ENCODE measurements at regions not wholly inside any gene's neighbourhood (a gene's known extent, or its start where the extent isn't known, plus 50 kb on each side); places are given as distances from the start of the nearest gene placed in this dataset.

DNA sequence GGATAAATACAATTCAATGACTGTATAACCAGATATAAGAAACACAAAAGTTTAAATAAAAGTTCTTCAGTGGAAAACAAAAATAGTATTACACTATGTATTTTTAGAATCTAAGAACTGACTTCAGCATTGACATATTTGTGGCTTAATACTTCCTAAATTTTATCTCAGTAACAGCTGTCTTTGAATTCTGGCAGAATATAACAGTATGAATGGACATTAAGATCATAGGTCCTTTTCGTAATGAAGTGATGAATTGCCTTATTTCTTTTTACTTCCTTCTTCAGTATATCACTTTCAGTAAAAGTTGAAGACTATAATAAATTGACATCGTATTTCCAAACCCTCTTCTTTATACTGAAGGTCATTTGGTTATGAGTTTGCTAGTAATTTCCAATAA, 1030.0 kb downstream of the MRPL39 start:
- no peak for TF ChIP-seq TCF12 (IDR thresholded peaks at IDR 0.05; ENCODE audit: low read depth)
- TF ChIP-seq RAD21 (IDR thresholded peaks at IDR 0.05; ENCODE audit: low read depth): no peak
- TF ChIP-seq ZBTB7A (IDR thresholded peaks at IDR 0.05; ENCODE audit: low read depth): no peak
- no peak for TF ChIP-seq NFIC (IDR thresholded peaks at IDR 0.05)
- no peak for TF ChIP-seq CREB1 (IDR thresholded peaks at IDR 0.05; ENCODE audit: low read depth)

DNA sequence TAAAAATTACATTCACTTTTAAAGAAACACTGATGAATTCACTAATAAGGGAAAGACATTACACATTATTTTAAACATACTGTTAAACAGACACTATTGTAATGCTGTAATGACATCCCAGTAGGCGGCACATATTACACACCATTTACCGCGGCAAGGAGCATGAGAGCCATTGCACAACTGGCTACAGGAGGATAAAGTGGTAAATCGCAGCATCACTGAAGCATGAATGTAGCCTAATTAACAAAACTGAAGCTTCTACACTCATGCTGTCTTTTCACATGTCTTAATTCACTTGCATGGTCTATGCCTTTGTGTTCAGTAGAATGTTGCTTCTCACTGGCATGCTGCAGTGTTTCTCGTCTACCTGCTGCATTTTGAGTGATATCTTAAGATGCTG, 1046.0 kb downstream of the MRPL39 start:
- no peak for TF ChIP-seq CREB1 (IDR thresholded peaks at IDR 0.05; ENCODE audit: low read depth)
- no peak for TF ChIP-seq TAF1 (IDR thresholded peaks at IDR 0.05; ENCODE audit: low read depth)
- TF ChIP-seq RAD21 (IDR thresholded peaks at IDR 0.05; ENCODE audit: low read depth): no peak
- no peak for TF ChIP-seq CEBPB (IDR thresholded peaks at IDR 0.05)
- no peak for TF ChIP-seq TEAD4 (IDR thresholded peaks at IDR 0.05)
- TF ChIP-seq, protein P1, sequence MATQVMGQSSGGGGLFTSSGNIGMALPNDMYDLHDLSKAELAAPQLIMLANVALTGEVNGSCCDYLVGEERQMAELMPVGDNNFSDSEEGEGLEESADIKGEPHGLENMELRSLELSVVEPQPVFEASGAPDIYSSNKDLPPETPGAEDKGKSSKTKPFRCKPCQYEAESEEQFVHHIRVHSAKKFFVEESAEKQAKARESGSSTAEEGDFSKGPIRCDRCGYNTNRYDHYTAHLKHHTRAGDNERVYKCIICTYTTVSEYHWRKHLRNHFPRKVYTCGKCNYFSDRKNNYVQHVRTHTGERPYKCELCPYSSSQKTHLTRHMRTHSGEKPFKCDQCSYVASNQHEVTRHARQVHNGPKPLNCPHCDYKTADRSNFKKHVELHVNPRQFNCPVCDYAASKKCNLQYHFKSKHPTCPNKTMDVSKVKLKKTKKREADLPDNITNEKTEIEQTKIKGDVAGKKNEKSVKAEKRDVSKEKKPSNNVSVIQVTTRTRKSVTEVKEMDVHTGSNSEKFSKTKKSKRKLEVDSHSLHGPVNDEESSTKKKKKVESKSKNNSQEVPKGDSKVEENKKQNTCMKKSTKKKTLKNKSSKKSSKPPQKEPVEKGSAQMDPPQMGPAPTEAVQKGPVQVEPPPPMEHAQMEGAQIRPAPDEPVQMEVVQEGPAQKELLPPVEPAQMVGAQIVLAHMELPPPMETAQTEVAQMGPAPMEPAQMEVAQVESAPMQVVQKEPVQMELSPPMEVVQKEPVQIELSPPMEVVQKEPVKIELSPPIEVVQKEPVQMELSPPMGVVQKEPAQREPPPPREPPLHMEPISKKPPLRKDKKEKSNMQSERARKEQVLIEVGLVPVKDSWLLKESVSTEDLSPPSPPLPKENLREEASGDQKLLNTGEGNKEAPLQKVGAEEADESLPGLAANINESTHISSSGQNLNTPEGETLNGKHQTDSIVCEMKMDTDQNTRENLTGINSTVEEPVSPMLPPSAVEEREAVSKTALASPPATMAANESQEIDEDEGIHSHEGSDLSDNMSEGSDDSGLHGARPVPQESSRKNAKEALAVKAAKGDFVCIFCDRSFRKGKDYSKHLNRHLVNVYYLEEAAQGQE (IDR thresholded peaks at IDR 0.05; ENCODE audit: low read depth): no peak
- no peak for TF ChIP-seq FOXM1 (IDR thresholded peaks at IDR 0.05; ENCODE audit: borderline replicate concordance, low read depth)
- TF ChIP-seq, protein P2, sequence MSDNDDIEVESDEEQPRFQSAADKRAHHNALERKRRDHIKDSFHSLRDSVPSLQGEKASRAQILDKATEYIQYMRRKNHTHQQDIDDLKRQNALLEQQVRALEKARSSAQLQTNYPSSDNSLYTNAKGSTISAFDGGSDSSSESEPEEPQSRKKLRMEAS (IDR thresholded peaks at IDR 0.05): no peak
- no peak for TF ChIP-seq NFIC (IDR thresholded peaks at IDR 0.05)
- TF ChIP-seq YY1 (IDR thresholded peaks at IDR 0.05; ENCODE audit: low read depth): no peak
- no peak for TF ChIP-seq EP300 (IDR thresholded peaks at IDR 0.05; ENCODE audit: borderline replicate concordance)
- TF ChIP-seq TCF12 (IDR thresholded peaks at IDR 0.05; ENCODE audit: low read depth): no peak
- TF ChIP-seq ZBTB7A (IDR thresholded peaks at IDR 0.05; ENCODE audit: low read depth): no peak
- no peak for TF ChIP-seq EGR1 (IDR thresholded peaks at IDR 0.05)
- TF ChIP-seq, protein P3, sequence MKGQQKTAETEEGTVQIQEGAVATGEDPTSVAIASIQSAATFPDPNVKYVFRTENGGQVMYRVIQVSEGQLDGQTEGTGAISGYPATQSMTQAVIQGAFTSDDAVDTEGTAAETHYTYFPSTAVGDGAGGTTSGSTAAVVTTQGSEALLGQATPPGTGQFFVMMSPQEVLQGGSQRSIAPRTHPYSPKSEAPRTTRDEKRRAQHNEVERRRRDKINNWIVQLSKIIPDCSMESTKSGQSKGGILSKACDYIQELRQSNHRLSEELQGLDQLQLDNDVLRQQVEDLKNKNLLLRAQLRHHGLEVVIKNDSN (IDR thresholded peaks at IDR 0.05): no peak

DNA sequence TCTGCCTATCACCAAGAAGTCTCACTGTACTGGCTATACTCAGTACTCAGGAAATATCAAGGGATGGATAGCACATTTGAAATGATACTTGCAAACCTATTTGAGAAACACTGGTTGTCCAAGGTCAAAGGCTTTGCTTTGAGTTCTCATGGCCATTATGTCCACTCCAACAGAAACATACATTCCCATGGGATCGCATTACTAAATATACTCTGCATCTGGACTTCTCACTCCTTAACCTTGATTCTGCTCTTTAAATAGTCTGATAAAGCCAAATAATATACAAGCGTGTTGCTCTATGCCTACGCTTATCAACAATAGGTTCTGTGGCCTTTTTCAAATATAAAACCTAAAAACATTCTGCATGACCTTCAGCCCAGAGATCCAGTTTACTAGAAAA, 1054.8 kb downstream of the MRPL39 start:
- TF ChIP-seq, protein P1 (IDR thresholded peaks at IDR 0.05; ENCODE audit: low read depth): no peak
- TF ChIP-seq TEAD4 (IDR thresholded peaks at IDR 0.05) (no peak), TCF12 (IDR thresholded peaks at IDR 0.05; ENCODE audit: low read depth) (no peak), ZBTB7A (IDR thresholded peaks at IDR 0.05; ENCODE audit: low read depth) (no peak), EGR1 (IDR thresholded peaks at IDR 0.05) (no peak), FOXM1 (IDR thresholded peaks at IDR 0.05; ENCODE audit: borderline replicate concordance, low read depth) (no peak), YY1 (IDR thresholded peaks at IDR 0.05; ENCODE audit: low read depth) (no peak)

DNA sequence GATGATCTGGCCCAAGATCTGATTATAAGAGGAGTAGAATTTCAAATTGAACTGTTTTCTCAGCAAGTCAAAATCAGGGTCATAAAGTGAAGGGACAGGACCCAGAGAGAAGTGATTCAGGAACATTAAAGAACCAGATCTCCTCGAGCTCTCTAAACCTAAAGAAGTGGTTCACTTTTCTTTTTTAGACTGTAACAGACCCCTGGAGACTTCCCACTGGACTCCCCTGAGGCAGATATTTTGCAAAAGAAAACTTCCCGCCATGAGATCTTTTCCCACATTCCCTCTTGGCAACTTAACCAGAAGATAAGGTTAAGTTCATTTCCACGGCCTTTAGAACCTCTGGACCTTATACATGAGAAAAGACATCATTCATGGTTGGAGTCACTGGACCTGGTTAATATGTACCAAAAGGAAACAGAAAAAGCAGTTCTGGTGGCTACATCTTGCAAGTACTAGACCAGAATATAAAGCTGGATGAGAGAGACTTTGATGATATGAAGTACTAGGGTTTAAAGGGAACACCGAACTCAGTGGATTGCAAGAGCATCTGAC, 1061.4 kb downstream of the MRPL39 start:
- no peak for TF ChIP-seq ZBTB7A (IDR thresholded peaks at IDR 0.05; ENCODE audit: low read depth)
- TF ChIP-seq RAD21 (IDR thresholded peaks at IDR 0.05; ENCODE audit: low read depth): no peak
- TF ChIP-seq YY1 (IDR thresholded peaks at IDR 0.05; ENCODE audit: low read depth): no peak
- TF ChIP-seq TEAD4 (IDR thresholded peaks at IDR 0.05): no peak
- TF ChIP-seq, protein P3 (IDR thresholded peaks at IDR 0.05): no peak
- no peak for TF ChIP-seq EP300 (IDR thresholded peaks at IDR 0.05; ENCODE audit: borderline replicate concordance)
- no peak for TF ChIP-seq EGR1 (IDR thresholded peaks at IDR 0.05)
- TF ChIP-seq NFIC (IDR thresholded peaks at IDR 0.05): no peak
- TF ChIP-seq, protein P2 (IDR thresholded peaks at IDR 0.05): no peak
- no peak for TF ChIP-seq TCF12 (IDR thresholded peaks at IDR 0.05; ENCODE audit: low read depth)
- TF ChIP-seq CREB1 (IDR thresholded peaks at IDR 0.05; ENCODE audit: low read depth): no peak
- no peak for TF ChIP-seq CEBPB (IDR thresholded peaks at IDR 0.05)
- no peak for TF ChIP-seq TAF1 (IDR thresholded peaks at IDR 0.05; ENCODE audit: low read depth)
- TF ChIP-seq FOXM1 (IDR thresholded peaks at IDR 0.05; ENCODE audit: borderline replicate concordance, low read depth): no peak
- TF ChIP-seq, protein P1 (IDR thresholded peaks at IDR 0.05; ENCODE audit: low read depth): no peak
